ENCODE measurements at regions not wholly inside any gene's neighbourhood (a gene's known extent, or its start where the extent isn't known, plus 50 kb on each side); places are given as distances from the start of the nearest gene placed in this dataset.
A peak's percentile ranks its signal among the peaks of the same experiment; 100 is the strongest.
"Not testable (repeated sequence)": the region's sequence is repeated elsewhere in the genome, so short reads cannot be mapped to it uniquely, and the experiment has no call there.

GRCh38 chr3:44111482-44111881, 130.2 kb upstream of the TOPAZ1 start:
- no peak for DNase-seq (ENCODE audit: low read depth in 4 of 4, low spot score in 3 of 4)

- DNase-seq (ENCODE audit: low read depth in 4 of 4, low spot score in 3 of 4): no peak
These were observed 127.5 kb upstream of the TOPAZ1 start for GRCh38 chr3:44114142-44114541.

GRCh38 chr3:44117239-44117638, 124.4 kb upstream of the TOPAZ1 start:
- no peak for DNase-seq (ENCODE audit: low read depth in 4 of 4, low spot score in 3 of 4)

GRCh38 chr3:44117736-44118135, 124.0 kb upstream of the TOPAZ1 start:
- no peak for DNase-seq (ENCODE audit: low read depth in 4 of 4, low spot score in 3 of 4)

- no peak for DNase-seq (ENCODE audit: low read depth in 4 of 4, low spot score in 3 of 4)
These were observed 120.7 kb upstream of the TOPAZ1 start for GRCh38 chr3:44120721-44121582.

- no peak for DNase-seq (ENCODE audit: low read depth in 4 of 4, low spot score in 3 of 4)
These were observed 116.4 kb upstream of the TOPAZ1 start for GRCh38 chr3:44125246-44125645.

GRCh38 chr3:44125882-44126281, 115.8 kb upstream of the TOPAZ1 start:
- no peak for DNase-seq (ENCODE audit: low read depth in 4 of 4, low spot score in 3 of 4)

- no peak for DNase-seq (ENCODE audit: low read depth in 4 of 4, low spot score in 3 of 4)
These were observed 113.5 kb upstream of the TOPAZ1 start for GRCh38 chr3:44128057-44128775.

GRCh38 chr3:44130249-44130648, 111.4 kb upstream of the TOPAZ1 start:
- no peak for DNase-seq (ENCODE audit: low read depth in 4 of 4, low spot score in 3 of 4)

GRCh38 chr3:44132061-44132460, 109.6 kb upstream of the TOPAZ1 start:
- no peak for DNase-seq (ENCODE audit: low read depth in 4 of 4, low spot score in 3 of 4)

- DNase-seq (ENCODE audit: low read depth in 4 of 4, low spot score in 3 of 4): no peak
These were observed 109.1 kb upstream of the TOPAZ1 start for GRCh38 chr3:44132593-44132992.

GRCh38 chr3:44136421-44136820, 105.3 kb upstream of the TOPAZ1 start:
- peak in 2 of 4 donors; percentile 21 to 24 for DNase-seq (ENCODE audit: low read depth in 4 of 4, low spot score in 3 of 4)

- no peak for DNase-seq (ENCODE audit: low read depth in 4 of 4, low spot score in 3 of 4)
These were observed 95.6 kb upstream of the TOPAZ1 start for GRCh38 chr3:44146073-44146472.

- DNase-seq (ENCODE audit: low read depth in 4 of 4, low spot score in 3 of 4): no peak
These were observed 81.9 kb upstream of the TOPAZ1 start for GRCh38 chr3:44159696-44160300.

GRCh38 chr3:44160818-44161217, 80.9 kb upstream of the TOPAZ1 start:
- DNase-seq (ENCODE audit: low read depth in 4 of 4, low spot score in 3 of 4): no peak

GRCh38 chr3:44171891-44172290, 69.8 kb upstream of the TOPAZ1 start:
- no peak for DNase-seq (ENCODE audit: low read depth in 4 of 4, low spot score in 3 of 4)

GRCh38 chr3:44172701-44173100, 69.0 kb upstream of the TOPAZ1 start:
- not testable (repeated sequence) for DNase-seq (ENCODE audit: low read depth in 4 of 4, low spot score in 3 of 4)

- DNase-seq (ENCODE audit: low read depth in 4 of 4, low spot score in 3 of 4): no peak
These were observed 68.4 kb upstream of the TOPAZ1 start for GRCh38 chr3:44173263-44173662.

- DNase-seq (ENCODE audit: low read depth in 4 of 4, low spot score in 3 of 4): no peak
These were observed 66.6 kb upstream of the TOPAZ1 start for GRCh38 chr3:44175070-44175469.

GRCh38 chr3:44179246-44179645, 62.4 kb upstream of the TOPAZ1 start:
- DNase-seq (ENCODE audit: low read depth in 4 of 4, low spot score in 3 of 4): no peak

GRCh38 chr3:44184319-44184953, 57.2 kb upstream of the TOPAZ1 start:
- no peak for DNase-seq (ENCODE audit: low read depth in 4 of 4, low spot score in 3 of 4)

All from left renal pelvis (tissue), 4 donors.